ENCODE measurements at regions not wholly inside any gene's neighbourhood (a gene's known extent, or its start where the extent isn't known, plus 50 kb on each side); places are given as distances from the start of the nearest gene placed in this dataset.

GRCh38 chr21:31511258-31511657, 148.2 kb upstream of the SOD1 start:
- TF ChIP-seq, protein P1, sequence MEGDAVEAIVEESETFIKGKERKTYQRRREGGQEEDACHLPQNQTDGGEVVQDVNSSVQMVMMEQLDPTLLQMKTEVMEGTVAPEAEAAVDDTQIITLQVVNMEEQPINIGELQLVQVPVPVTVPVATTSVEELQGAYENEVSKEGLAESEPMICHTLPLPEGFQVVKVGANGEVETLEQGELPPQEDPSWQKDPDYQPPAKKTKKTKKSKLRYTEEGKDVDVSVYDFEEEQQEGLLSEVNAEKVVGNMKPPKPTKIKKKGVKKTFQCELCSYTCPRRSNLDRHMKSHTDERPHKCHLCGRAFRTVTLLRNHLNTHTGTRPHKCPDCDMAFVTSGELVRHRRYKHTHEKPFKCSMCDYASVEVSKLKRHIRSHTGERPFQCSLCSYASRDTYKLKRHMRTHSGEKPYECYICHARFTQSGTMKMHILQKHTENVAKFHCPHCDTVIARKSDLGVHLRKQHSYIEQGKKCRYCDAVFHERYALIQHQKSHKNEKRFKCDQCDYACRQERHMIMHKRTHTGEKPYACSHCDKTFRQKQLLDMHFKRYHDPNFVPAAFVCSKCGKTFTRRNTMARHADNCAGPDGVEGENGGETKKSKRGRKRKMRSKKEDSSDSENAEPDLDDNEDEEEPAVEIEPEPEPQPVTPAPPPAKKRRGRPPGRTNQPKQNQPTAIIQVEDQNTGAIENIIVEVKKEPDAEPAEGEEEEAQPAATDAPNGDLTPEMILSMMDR (IDR thresholded peaks at IDR 0.05; ENCODE audit: low read depth, low read length) = no peak
- DNase-seq (ENCODE audit: extremely low read depth, low read depth) = no peak

GRCh38 chr21:31509194-31510017, 150.1 kb upstream of the SOD1 start:
- TF ChIP-seq, protein P1 (IDR thresholded peaks at IDR 0.05; ENCODE audit: low read depth, low read length) = no peak
- no peak for DNase-seq (ENCODE audit: extremely low read depth, low read depth)

DNA sequence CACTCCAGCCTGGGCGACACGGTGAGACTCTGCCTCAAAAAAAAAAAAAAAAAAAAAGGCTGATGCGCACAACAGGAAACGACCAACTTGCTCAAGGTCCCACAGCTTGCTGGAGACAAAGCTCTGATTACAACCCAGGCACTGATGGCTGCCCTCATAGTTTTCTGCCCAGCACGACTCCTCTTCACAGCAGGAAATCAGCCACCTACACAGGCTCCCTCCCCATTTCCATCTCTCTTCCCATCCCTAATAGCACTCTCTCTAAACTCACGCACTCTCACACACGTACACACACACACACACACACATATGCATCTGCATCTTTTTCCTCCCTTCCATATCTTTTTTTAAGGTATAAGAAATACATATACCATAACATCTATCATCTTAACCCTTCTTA, 153.5 kb upstream of the SOD1 start:
- no peak for DNase-seq (ENCODE audit: extremely low read depth, low read depth)
- TF ChIP-seq, protein P1 (IDR thresholded peaks at IDR 0.05; ENCODE audit: low read depth, low read length) = no peak

GRCh38 chr21:31503939-31504338, 155.6 kb upstream of the SOD1 start:
- TF ChIP-seq, protein P1 (IDR thresholded peaks at IDR 0.05; ENCODE audit: low read depth, low read length) = no peak
- DNase-seq (ENCODE audit: extremely low read depth, low read depth) = no peak

GRCh38 chr21:31503467-31503866, 156.0 kb upstream of the SOD1 start:
- TF ChIP-seq, protein P1 (IDR thresholded peaks at IDR 0.05; ENCODE audit: low read depth, low read length) = no peak
- no peak for DNase-seq (ENCODE audit: extremely low read depth, low read depth)

GRCh38 chr21:31502537-31503143, 156.9 kb upstream of the SOD1 start:
- no peak for DNase-seq (ENCODE audit: extremely low read depth, low read depth)
- TF ChIP-seq, protein P1 (IDR thresholded peaks at IDR 0.05; ENCODE audit: low read depth, low read length) = no peak

DNA sequence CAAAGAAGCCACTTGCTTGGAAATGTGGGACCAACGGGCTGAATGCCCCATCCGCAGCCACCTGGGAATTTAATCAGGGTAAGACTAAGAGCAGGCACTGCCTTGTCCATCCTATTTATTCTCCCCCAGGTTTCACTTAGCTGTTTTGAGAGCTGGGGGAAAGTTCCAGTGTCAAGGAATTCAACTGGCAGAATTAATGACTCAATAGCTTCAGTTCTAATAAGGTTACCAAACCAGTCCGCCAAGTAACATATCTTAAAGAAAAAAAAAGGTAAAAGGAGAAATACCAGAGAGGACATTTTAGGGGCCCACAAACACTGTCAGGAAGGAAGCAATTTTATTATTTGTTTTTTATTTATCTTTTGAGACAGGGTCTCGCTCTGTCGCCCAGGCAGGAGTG, 157.6 kb upstream of the SOD1 start:
- DNase-seq (ENCODE audit: extremely low read depth, low read depth) = no peak
- TF ChIP-seq, protein P1 (IDR thresholded peaks at IDR 0.05; ENCODE audit: low read depth, low read length) = no peak
